OCI-LY1 (cell line): ENCODE measurements at regions not wholly inside any gene's neighbourhood (a gene's known extent, or its start where the extent isn't known, plus 50 kb on each side); places are given as distances from the start of the nearest gene placed in this dataset.

Experiments
- CTCF ChIP-seq: fragments of 200-600 bp; sonication (generic), shearing (Covaris generic); IDR thresholded peaks from 2 replicates; pipeline ENCODE4 v1.5.1; 2017; ENCODE audit warnings: mild to moderate bottlenecking, antibody characterized with exemption, low read length, moderate library complexity, mixed read lengths
- EZH2 ChIP-seq: fragments of 200-600 bp; sonication (generic), shearing (Covaris generic); IDR thresholded peaks from 2 replicates; pipeline ENCODE4 v1.8.0; 2017; ENCODE audit warnings: borderline replicate concordance, mixed run types, mild to moderate bottlenecking, antibody characterized with exemption, low read length, moderate library complexity, mixed read lengths

DNA sequence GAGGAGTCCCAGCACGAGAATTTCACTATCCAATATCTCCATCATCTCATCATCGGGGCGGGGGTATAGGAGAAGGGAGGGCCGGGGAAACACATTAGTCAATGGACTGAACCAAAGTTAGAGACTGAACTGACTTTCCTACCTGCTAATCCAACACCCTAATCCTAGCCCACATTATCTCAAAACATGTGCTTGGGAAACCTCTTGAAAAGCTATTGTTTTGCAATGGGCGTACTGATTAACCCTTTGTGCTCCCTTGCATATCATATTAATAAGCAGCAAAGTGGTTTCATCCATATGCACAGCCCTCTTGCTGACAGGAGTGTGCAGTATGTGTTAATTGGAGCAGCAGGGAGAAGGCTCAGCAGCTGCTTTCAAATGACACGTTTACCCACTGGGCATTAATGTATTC lies 125.7 kb upstream of the GRIP1 start:
- TF ChIP-seq EZH2 (no peak), CTCF (no peak)
